ENCODE measurements at regions not wholly inside any gene's neighbourhood (a gene's known extent, or its start where the extent isn't known, plus 50 kb on each side); places are given as distances from the start of the nearest gene placed in this dataset.

- H3K27me3 Mint-ChIP-seq (ENCODE audit: unreplicated experiment) = no peaks in the 10 kb centered on the region
- DNase-seq = no peak
- CTCF ChIA-PET = no interaction called here
- no peak overlapping the region for H3K4me3 Mint-ChIP-seq (ENCODE audit: low read depth, unreplicated experiment)
- TF ChIP-seq, protein P1, sequence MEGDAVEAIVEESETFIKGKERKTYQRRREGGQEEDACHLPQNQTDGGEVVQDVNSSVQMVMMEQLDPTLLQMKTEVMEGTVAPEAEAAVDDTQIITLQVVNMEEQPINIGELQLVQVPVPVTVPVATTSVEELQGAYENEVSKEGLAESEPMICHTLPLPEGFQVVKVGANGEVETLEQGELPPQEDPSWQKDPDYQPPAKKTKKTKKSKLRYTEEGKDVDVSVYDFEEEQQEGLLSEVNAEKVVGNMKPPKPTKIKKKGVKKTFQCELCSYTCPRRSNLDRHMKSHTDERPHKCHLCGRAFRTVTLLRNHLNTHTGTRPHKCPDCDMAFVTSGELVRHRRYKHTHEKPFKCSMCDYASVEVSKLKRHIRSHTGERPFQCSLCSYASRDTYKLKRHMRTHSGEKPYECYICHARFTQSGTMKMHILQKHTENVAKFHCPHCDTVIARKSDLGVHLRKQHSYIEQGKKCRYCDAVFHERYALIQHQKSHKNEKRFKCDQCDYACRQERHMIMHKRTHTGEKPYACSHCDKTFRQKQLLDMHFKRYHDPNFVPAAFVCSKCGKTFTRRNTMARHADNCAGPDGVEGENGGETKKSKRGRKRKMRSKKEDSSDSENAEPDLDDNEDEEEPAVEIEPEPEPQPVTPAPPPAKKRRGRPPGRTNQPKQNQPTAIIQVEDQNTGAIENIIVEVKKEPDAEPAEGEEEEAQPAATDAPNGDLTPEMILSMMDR (IDR thresholded peaks at IDR 0.05; ENCODE audit: unreplicated experiment) = no peak
- H3K4me1 Mint-ChIP-seq (ENCODE audit: low read depth, unreplicated experiment) = no peaks in the 10 kb centered on the region
- no peak overlapping the region for H3K27ac Mint-ChIP-seq (ENCODE audit: unreplicated experiment)
- no peaks in the 10 kb centered on the region for H3K36me3 Mint-ChIP-seq (ENCODE audit: insufficient read depth, unreplicated experiment)
- no TSS peak for BruUV-seq (replicated peaks)
- no peaks in the 10 kb centered on the region for H3K9me3 Mint-ChIP-seq (ENCODE audit: low read depth, unreplicated experiment)
- intact Hi-C loops (cut with micrococcal nuclease; ENCODE audit: unreplicated experiment) = no loop called here
These were observed 400.2 kb upstream of the GRIA3 start for GRCh38 chrX:122783918-122784317.

DNA sequence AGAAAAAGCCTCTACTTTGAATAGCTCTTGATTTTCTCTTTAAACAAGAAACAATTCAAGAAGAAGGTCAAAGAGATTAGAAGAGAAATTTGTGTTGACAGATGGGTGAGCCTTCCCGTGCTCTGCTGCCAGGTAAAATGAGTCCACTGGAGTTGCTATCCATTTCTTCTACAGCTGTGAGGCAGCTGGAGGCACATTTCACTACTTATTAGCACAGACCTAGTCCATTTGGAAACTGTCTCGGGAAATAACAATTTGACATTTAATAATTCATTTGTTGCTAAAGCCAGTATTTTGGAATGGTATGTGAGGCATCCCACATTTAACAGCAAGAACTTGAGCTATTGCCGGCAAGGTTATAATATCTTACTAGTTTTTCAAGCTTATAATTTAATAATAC lies 396.8 kb upstream of the GRIA3 start:
- Mint-ChIP-seq H3K27me3 (ENCODE audit: unreplicated experiment) (no peaks in the 10 kb centered on the region), H3K9me3 (ENCODE audit: low read depth, unreplicated experiment) (no peaks in the 10 kb centered on the region), H3K27ac (ENCODE audit: unreplicated experiment) (no peak overlapping the region), H3K36me3 (ENCODE audit: insufficient read depth, unreplicated experiment) (no peaks in the 10 kb centered on the region), H3K4me3 (ENCODE audit: low read depth, unreplicated experiment) (no peak overlapping the region), H3K4me1 (ENCODE audit: low read depth, unreplicated experiment) (no peaks in the 10 kb centered on the region)
- DNase-seq = no peak
- CTCF ChIA-PET = no interaction called here
- intact Hi-C loops (cut with micrococcal nuclease; ENCODE audit: unreplicated experiment) = no loop called here
- BruUV-seq (replicated peaks) = no TSS peak
- TF ChIP-seq, protein P1 (IDR thresholded peaks at IDR 0.05; ENCODE audit: unreplicated experiment) = no peak

DNA sequence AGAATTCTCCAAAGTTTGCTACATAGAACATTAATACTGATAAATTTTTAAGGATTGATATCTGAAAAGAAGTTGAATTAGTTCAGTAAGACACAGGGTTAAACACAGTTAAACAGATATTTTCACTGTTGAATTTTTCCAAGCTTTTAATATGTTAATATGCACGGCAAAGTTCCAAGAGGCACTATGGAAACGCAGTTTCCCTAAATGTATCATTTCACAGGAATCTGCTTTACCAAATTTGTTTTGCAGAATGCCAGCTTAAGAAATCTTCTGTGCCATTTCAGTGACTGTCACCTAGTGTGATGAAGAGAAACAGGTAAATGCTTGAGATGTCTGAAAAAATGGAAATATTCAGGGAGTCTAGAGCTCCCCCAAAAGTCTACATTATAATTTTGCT lies 395.9 kb upstream of the GRIA3 start:
- TF ChIP-seq, protein P1 (IDR thresholded peaks at IDR 0.05; ENCODE audit: unreplicated experiment) = no peak
- H3K27ac Mint-ChIP-seq (ENCODE audit: unreplicated experiment) = no peak overlapping the region
- no TSS peak for BruUV-seq (replicated peaks)
- no peak for DNase-seq
- H3K36me3 Mint-ChIP-seq (ENCODE audit: insufficient read depth, unreplicated experiment) = no peaks in the 10 kb centered on the region
- H3K4me3 Mint-ChIP-seq (ENCODE audit: low read depth, unreplicated experiment) = no peak overlapping the region
- H3K27me3 Mint-ChIP-seq (ENCODE audit: unreplicated experiment) = no peaks in the 10 kb centered on the region
- H3K9me3 Mint-ChIP-seq (ENCODE audit: low read depth, unreplicated experiment) = no peaks in the 10 kb centered on the region
- intact Hi-C loops (cut with micrococcal nuclease; ENCODE audit: unreplicated experiment) = no loop called here
- CTCF ChIA-PET = no interaction called here
- no peaks in the 10 kb centered on the region for H3K4me1 Mint-ChIP-seq (ENCODE audit: low read depth, unreplicated experiment)

DNA sequence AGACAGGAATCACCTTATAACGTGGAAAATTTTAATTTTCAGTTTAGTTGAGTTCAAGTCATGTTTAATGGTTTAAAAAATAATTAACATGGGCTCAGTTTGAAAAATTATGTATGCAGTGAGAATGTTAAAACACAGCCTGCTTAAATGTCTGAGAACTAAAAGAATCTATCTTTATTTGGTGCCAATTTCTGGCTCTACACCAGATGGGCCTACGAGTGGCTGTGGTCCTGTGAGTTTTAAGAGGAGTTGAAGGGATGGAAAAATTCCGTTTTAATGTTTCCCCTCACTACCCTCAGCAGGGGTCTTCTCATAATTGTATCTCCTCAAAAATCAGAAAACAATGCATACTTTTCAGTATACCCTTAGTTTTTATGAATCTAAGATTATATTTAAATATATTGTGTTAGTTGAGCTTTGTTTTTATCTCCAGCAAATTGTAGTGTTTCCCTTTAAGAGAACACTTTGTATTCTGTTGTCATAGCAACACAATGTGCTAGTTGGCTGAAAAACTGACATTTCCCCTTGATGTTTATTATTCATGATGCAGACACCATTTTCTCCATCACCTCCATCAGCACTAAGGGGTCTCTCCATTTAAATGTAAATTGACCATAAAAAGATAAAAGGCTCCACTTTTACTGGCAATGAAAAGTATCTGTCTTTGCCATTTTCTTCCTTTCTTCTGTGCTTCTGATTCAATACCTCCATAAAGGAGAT lies 393.5 kb upstream of the GRIA3 start:
- Mint-ChIP-seq H3K4me3 (ENCODE audit: low read depth, unreplicated experiment) (no peak overlapping the region), H3K27me3 (ENCODE audit: unreplicated experiment) (no peaks in the 10 kb centered on the region), H3K27ac (ENCODE audit: unreplicated experiment) (no peak overlapping the region), H3K9me3 (ENCODE audit: low read depth, unreplicated experiment) (peaks cover 3% of the 10 kb centered on the region), H3K36me3 (ENCODE audit: insufficient read depth, unreplicated experiment) (no peaks in the 10 kb centered on the region), H3K4me1 (ENCODE audit: low read depth, unreplicated experiment) (no peaks in the 10 kb centered on the region)
- DNase-seq = no peak
- intact Hi-C loops (cut with micrococcal nuclease; ENCODE audit: unreplicated experiment) = no loop called here
- BruUV-seq (replicated peaks) = no TSS peak
- TF ChIP-seq, protein P1 (IDR thresholded peaks at IDR 0.05; ENCODE audit: unreplicated experiment) = no peak
- CTCF ChIA-PET = no interaction called here
